ENCODE measurements at regions not wholly inside any gene's neighbourhood (a gene's known extent, or its start where the extent isn't known, plus 50 kb on each side); places are given as distances from the start of the nearest gene placed in this dataset.
"Not testable (repeated sequence)": the region's sequence is repeated elsewhere in the genome, so short reads cannot be mapped to it uniquely, and the experiment has no call there.

- Histone ChIP-seq H3K18ac (ENCODE audit: extremely low read depth, low read length) (no peak overlapping the region), H2BK120ac (replicated peaks; ENCODE audit: low read depth, low read length) (no peak overlapping the region), H3K4me3 (ENCODE audit: extremely low read depth in 1 of 4, insufficient read depth in 2 of 4, low read depth in 3 of 4, low read length in 4 of 4) (no peak overlapping the region), H2AK5ac (ENCODE audit: low read depth, low read length) (no peak overlapping the region), H3K36me3 (ENCODE audit: control insufficient read depth in 2 of 4, insufficient read depth in 4 of 4, low read length in 3 of 4) (no peaks in the 10 kb centered on the region), H2BK12ac (ENCODE audit: low read depth, low read length) (no peak overlapping the region), H2BK20ac (ENCODE audit: low read length) (no peak overlapping the region), H3K4me1 (replicated peaks in 1 of 4; ENCODE audit: control insufficient read depth in 3 of 4, insufficient read depth in 4 of 4, low read length in 3 of 4) (no peaks in the 10 kb centered on the region), H3K14ac (ENCODE audit: insufficient read length) (no peak overlapping the region), H3K4me2 (ENCODE audit: insufficient read depth in 1 of 2, low read depth in 2 of 2, low read length in 2 of 2) (no peak overlapping the region), H2AFZ (ENCODE audit: low read length) (no peak overlapping the region), H3K9me3 (ENCODE audit: insufficient read depth in 2 of 2, low read depth in 1 of 2, low read length in 1 of 2) (no peaks in the 10 kb centered on the region), H2BK15ac (ENCODE audit: low read length) (no peak overlapping the region), H3K79me1 (ENCODE audit: low read depth, low read length) (no peaks in the 10 kb centered on the region), H3K4ac (replicated peaks; ENCODE audit: insufficient read length, low read depth, low read length) (no peak overlapping the region), H3K23me2 (ENCODE audit: low read depth, low read length) (no peaks in the 10 kb centered on the region), H3K9ac (replicated peaks in 1 of 4; ENCODE audit: extremely low read depth in 1 of 4, low read depth in 3 of 4, low read length in 3 of 4) (no peak overlapping the region), H3K56ac (replicated peaks; ENCODE audit: insufficient read length, low read depth, low read length) (no peak overlapping the region), H4K20me1 (replicated peaks in 1 of 2; ENCODE audit: control insufficient read depth in 1 of 2, insufficient read depth in 2 of 2, low read length in 2 of 2) (no peaks in the 10 kb centered on the region), H3K23ac (ENCODE audit: insufficient read length) (no peak overlapping the region), H3K27ac (ENCODE audit: low read depth, low read length) (no peak overlapping the region), H3K27me3 (replicated peaks in 1 of 4; ENCODE audit: control insufficient read depth in 3 of 4, extremely low read depth in 1 of 4, insufficient read depth in 3 of 4, low read length in 3 of 4) (no peaks in the 10 kb centered on the region), H4K91ac (replicated peaks; ENCODE audit: insufficient read length, low read length) (no peak overlapping the region), H4K8ac (ENCODE audit: extremely low read depth, insufficient read depth, low read length) (no peak overlapping the region), H2BK5ac (ENCODE audit: low read depth, low read length) (no peak overlapping the region), H4K5ac (ENCODE audit: insufficient read length, low read depth, low read length) (no peak overlapping the region), H3K79me2 (ENCODE audit: control insufficient read depth in 1 of 2, insufficient read depth in 2 of 2, low read length in 2 of 2) (no peaks in the 10 kb centered on the region)
- 90% methylated on average over 2 of the region's 2 CpGs; no CpG with 5 or more reads in 1 of the 2 experiments for WGBS, 2 experiments (ENCODE audit: extremely low coverage in 1 of 2, insufficient coverage in 1 of 2, insufficient read length in 1 of 2, insufficient replicate concordance in 2 of 2, low coverage in 1 of 2, low lambda C conversion rate in 2 of 2, missing lambda C conversion rate in 1 of 2)
- no peak for DNase-seq (ENCODE audit: low read depth in 1 of 2, low spot score in 2 of 2)
- CTCF ChIA-PET (ENCODE audit: partially characterized antibody) = no interaction called here
- TF ChIP-seq ZNF274 (IDR thresholded peaks at IDR 0.05; ENCODE audit: borderline replicate concordance, extremely low read depth, low read length) (no peak), CREB1 (IDR thresholded peaks at IDR 0.05) (no peak)
- POLR2A ChIA-PET (ENCODE audit: partially characterized antibody) = no interaction called here
- no peak for FAIRE-seq
Measured at GRCh38 chr11:35047769-35048168, 91.2 kb upstream of the CD44 start.

GRCh38 chr11:35048346-35048745 is 90.6 kb upstream of the CD44 start:
- H3K9ac ChIP-seq (replicated peaks in 1 of 4; ENCODE audit: extremely low read depth in 1 of 4, low read depth in 3 of 4, low read length in 3 of 4); H3K79me1 ChIP-seq (ENCODE audit: low read depth, low read length); H3K27ac ChIP-seq (ENCODE audit: low read depth, low read length); H4K20me1 ChIP-seq (replicated peaks in 1 of 2; ENCODE audit: control insufficient read depth in 1 of 2, insufficient read depth in 2 of 2, low read length in 2 of 2); FAIRE-seq; H2AFZ ChIP-seq (ENCODE audit: low read length); H2BK20ac ChIP-seq (ENCODE audit: low read length); H3K4me2 ChIP-seq (ENCODE audit: insufficient read depth in 1 of 2, low read depth in 2 of 2, low read length in 2 of 2); H3K4me1 ChIP-seq (replicated peaks in 1 of 4; ENCODE audit: control insufficient read depth in 3 of 4, insufficient read depth in 4 of 4, low read length in 3 of 4); H2AK5ac ChIP-seq (ENCODE audit: low read depth, low read length); H4K8ac ChIP-seq (ENCODE audit: extremely low read depth, insufficient read depth, low read length); H3K27me3 ChIP-seq (replicated peaks in 1 of 4; ENCODE audit: control insufficient read depth in 3 of 4, extremely low read depth in 1 of 4, insufficient read depth in 3 of 4, low read length in 3 of 4); H3K23ac ChIP-seq (ENCODE audit: insufficient read length); H3K9me3 ChIP-seq (ENCODE audit: insufficient read depth in 2 of 2, low read depth in 1 of 2, low read length in 1 of 2); H3K56ac ChIP-seq (replicated peaks; ENCODE audit: insufficient read length, low read depth, low read length); H2BK15ac ChIP-seq (ENCODE audit: low read length); POLR2A ChIA-PET (ENCODE audit: partially characterized antibody); H4K91ac ChIP-seq (replicated peaks; ENCODE audit: insufficient read length, low read length); H2BK5ac ChIP-seq (ENCODE audit: low read depth, low read length); H2BK120ac ChIP-seq (replicated peaks; ENCODE audit: low read depth, low read length); H3K14ac ChIP-seq (ENCODE audit: insufficient read length); H3K36me3 ChIP-seq (ENCODE audit: control insufficient read depth in 2 of 4, insufficient read depth in 4 of 4, low read length in 3 of 4); CTCF ChIA-PET (ENCODE audit: partially characterized antibody); H4K5ac ChIP-seq (ENCODE audit: insufficient read length, low read depth, low read length); H2BK12ac ChIP-seq (ENCODE audit: low read depth, low read length); H3K79me2 ChIP-seq (ENCODE audit: control insufficient read depth in 1 of 2, insufficient read depth in 2 of 2, low read length in 2 of 2); H3K23me2 ChIP-seq (ENCODE audit: low read depth, low read length); H3K4ac ChIP-seq (replicated peaks; ENCODE audit: insufficient read length, low read depth, low read length); DNase-seq (ENCODE audit: low read depth in 1 of 2, low spot score in 2 of 2); H3K18ac ChIP-seq (ENCODE audit: extremely low read depth, low read length); H3K4me3 ChIP-seq (ENCODE audit: extremely low read depth in 1 of 4, insufficient read depth in 2 of 4, low read depth in 3 of 4, low read length in 4 of 4): not testable (repeated sequence)
- 82% methylated on average over 3 of the region's 3 CpGs; no CpG with 5 or more reads in 1 of the 2 experiments for WGBS, 2 experiments (ENCODE audit: extremely low coverage in 1 of 2, insufficient coverage in 1 of 2, insufficient read length in 1 of 2, insufficient replicate concordance in 2 of 2, low coverage in 1 of 2, low lambda C conversion rate in 2 of 2, missing lambda C conversion rate in 1 of 2)
